GM23248 (cell line): ENCODE measurements at regions not wholly inside any gene's neighbourhood (a gene's known extent, or its start where the extent isn't known, plus 50 kb on each side); places are given as distances from the start of the nearest gene placed in this dataset.

ENCODE experiments used
- DNase-seq: peaks from one replicate; pipeline ENCODE4 v3.0.0-alpha.2; 2015
- H2AFZ ChIP-seq: fragments of 200-600 bp; sonication (generic); 2 replicates; pipeline ENCODE4 v1.6.1; 2016; ENCODE audit warnings: antibody characterized with exemption
- H3F3A ChIP-seq: fragments of 200-600 bp; sonication (generic); 2 replicates; pipeline ENCODE4 v1.6.1; 2016; ENCODE audit warnings: mild to moderate bottlenecking, antibody characterized with exemption, mixed run types; ENCODE audit not compliant: insufficient read depth
- H3K27ac ChIP-seq: fragments of 200-600 bp; sonication (generic); 2 replicates; pipeline ENCODE4 v1.5.1; 2016; ENCODE audit warnings: mild to moderate bottlenecking
- H3K27me3 ChIP-seq: fragments of 200-600 bp; sonication (generic); replicated peaks from 2 replicates; pipeline ENCODE4 v1.6.1; 2016; ENCODE audit warnings: mild to moderate bottlenecking; ENCODE audit not compliant: insufficient read depth
- H3K36me3 ChIP-seq: fragments of 200-600 bp; sonication (generic); 2 replicates; pipeline ENCODE4 v1.6.1; 2016; ENCODE audit warnings: low read depth, mild to moderate bottlenecking
- H3K4me1 ChIP-seq: fragments of 200-600 bp; sonication (generic); 2 replicates; pipeline ENCODE4 v1.6.1; 2016; ENCODE audit warnings: mild to moderate bottlenecking; ENCODE audit not compliant: insufficient read depth
- H3K4me2 ChIP-seq: fragments of 200-600 bp; sonication (generic); one replicate; pipeline ENCODE4 v1.6.1; 2016; ENCODE audit warnings: mild to moderate bottlenecking; ENCODE audit not compliant: unreplicated experiment
- H3K4me3 ChIP-seq: fragments of 200-600 bp; sonication (generic); 2 replicates; pipeline ENCODE4 v1.5.1; 2016; ENCODE audit warnings: mild to moderate bottlenecking
- H3K79me2 ChIP-seq: fragments of 200-600 bp; sonication (generic); 2 replicates; pipeline ENCODE4 v1.6.1; 2016; ENCODE audit warnings: mild to moderate bottlenecking; ENCODE audit not compliant: insufficient read depth
- H3K9ac ChIP-seq: fragments of 200-600 bp; sonication (generic); 2 replicates; pipeline ENCODE4 v1.6.1; 2016; ENCODE audit warnings: mild to moderate bottlenecking
- H3K9me2 ChIP-seq: fragments of 200-600 bp; sonication (generic); 2 replicates; pipeline ENCODE4 v1.6.1; 2016; ENCODE audit warnings: mixed run types, mild to moderate bottlenecking, moderate library complexity; ENCODE audit not compliant: insufficient read depth
- H3K9me3 ChIP-seq: fragments of 200-600 bp; sonication (generic); one replicate; pipeline ENCODE4 v1.6.1; 2017; ENCODE audit warnings: low read depth
- H4K20me1 ChIP-seq: fragments of 200-600 bp; sonication (generic); 2 replicates; pipeline ENCODE4 v1.6.0; 2016; ENCODE audit not compliant: insufficient read depth
- EZH2 ChIP-seq: fragments of 200-600 bp; sonication (generic); IDR thresholded peaks from 2 replicates; pipeline ENCODE4 v1.6.1; 2018; ENCODE audit warnings: antibody characterized with exemption, mild to moderate bottlenecking; ENCODE audit not compliant: insufficient read depth, poor library complexity, severe bottlenecking
- EZH2phosphoT487 ChIP-seq: fragments of 200-600 bp; sonication (generic); IDR thresholded peaks from 2 replicates; pipeline ENCODE4 v1.6.1; 2018; ENCODE audit warnings: antibody characterized with exemption, moderate library complexity, mild to moderate bottlenecking, low read depth; ENCODE audit not compliant: insufficient read depth
- WGBS, 2 experiments: methylation state at CpG; one replicate each; pipeline ENCODE4 v1.1.6; 2015 to 2017; ENCODE audit warnings: low lambda C conversion rate in 2 of 2, low coverage in 1 of 2; ENCODE audit errors: missing lambda C conversion rate in 2 of 2; 5-methylcytosine and 5-hydroxymethylcytosine counted together
- in situ Hi-C: fragments of 300-500 bp; cut with MboI; formaldehyde crosslinking; loops from 2 replicates; pipeline ENCODE4 v1.15.0; 2020

GRCh38 chr7:50205011-50205410, 99.5 kb upstream of the IKZF1 start:
- H3K9me3 ChIP-seq, result no peaks in the 10 kb centered on the region
- no peaks in the 10 kb centered on the region for H3K79me2 ChIP-seq
- H3K9ac ChIP-seq, result no peak overlapping the region
- WGBS, 2 experiments, result 28 to 31% methylated on average over 7 of the region's 7 CpGs
- H3K27me3 ChIP-seq, result peaks cover 8% of the 10 kb centered on the region
- H3K4me3 ChIP-seq, result no peak overlapping the region
- in situ Hi-C loops, result loop anchor here (10.0 kb wide), 1 partner anchor 210 kb away; no protein-coding TSS in a partner anchor
- no peaks in the 10 kb centered on the region for H3F3A ChIP-seq
- H3K36me3 ChIP-seq, result no peaks in the 10 kb centered on the region
- no peak overlapping the region for H2AFZ ChIP-seq
- no peaks in the 10 kb centered on the region for H4K20me1 ChIP-seq
- DNase-seq, result no peak
- no peak for TF ChIP-seq EZH2
- no peak for TF ChIP-seq EZH2phosphoT487
- H3K4me1 ChIP-seq, result no peaks in the 10 kb centered on the region
- H3K27ac ChIP-seq, result no peak overlapping the region
- H3K9me2 ChIP-seq, result no peaks in the 10 kb centered on the region
- no peak overlapping the region for H3K4me2 ChIP-seq

- no peaks in the 10 kb centered on the region for H3K4me1 ChIP-seq
- H3K79me2 ChIP-seq, result no peaks in the 10 kb centered on the region
- H3K9me2 ChIP-seq, result no peaks in the 10 kb centered on the region
- no peaks in the 10 kb centered on the region for H3K9me3 ChIP-seq
- H4K20me1 ChIP-seq, result no peaks in the 10 kb centered on the region
- no peak overlapping the region for H3K27ac ChIP-seq
- H3K36me3 ChIP-seq, result no peaks in the 10 kb centered on the region
- H3K9ac ChIP-seq, result no peak overlapping the region
- no peaks in the 10 kb centered on the region for H3F3A ChIP-seq
- H3K27me3 ChIP-seq, result peaks cover 8% of the 10 kb centered on the region
- TF ChIP-seq EZH2 (no peak), EZH2phosphoT487 (no peak)
- in situ Hi-C loops, result loop anchor here (10.0 kb wide), 1 partner anchor 210 kb away; no protein-coding TSS in a partner anchor
- no peak overlapping the region for H2AFZ ChIP-seq
- DNase-seq, result no peak
- 15 to 20% methylated on average over 5 of the region's 5 CpGs for WGBS, 2 experiments
- no peak overlapping the region for H3K4me3 ChIP-seq
- H3K4me2 ChIP-seq, result no peak overlapping the region
These were observed 99.9 kb upstream of the IKZF1 start for GRCh38 chr7:50204581-50204980.

DNA sequence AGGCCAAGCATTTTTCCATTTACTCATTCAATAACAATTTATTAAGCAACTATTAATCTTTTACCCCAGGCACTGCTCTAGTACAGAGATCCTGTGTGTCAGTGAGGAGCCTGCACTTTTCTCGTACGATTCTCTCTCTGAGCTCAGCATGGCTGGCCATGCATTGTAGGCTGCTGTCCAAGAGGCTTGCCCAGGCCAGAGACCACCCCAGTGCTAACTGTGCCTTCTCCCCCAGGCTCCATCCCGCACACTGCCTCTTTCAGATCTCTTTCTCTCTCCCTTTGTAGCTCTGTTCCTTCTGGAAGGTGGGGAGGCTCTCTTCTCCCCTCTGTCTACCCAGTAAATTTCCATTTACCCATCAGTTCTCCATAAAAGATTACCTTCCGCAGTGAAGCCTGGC, 101.0 kb upstream of the IKZF1 start:
- no peaks in the 10 kb centered on the region for H3K79me2 ChIP-seq
- peaks cover 8% of the 10 kb centered on the region for H3K27me3 ChIP-seq
- H3K9me2 ChIP-seq, result no peaks in the 10 kb centered on the region
- no peak overlapping the region for H2AFZ ChIP-seq
- H3F3A ChIP-seq, result no peaks in the 10 kb centered on the region
- no peaks in the 10 kb centered on the region for H4K20me1 ChIP-seq
- no peaks in the 10 kb centered on the region for H3K36me3 ChIP-seq
- in situ Hi-C loops, result loop anchor here (10.0 kb wide), 1 partner anchor 211 kb away; no protein-coding TSS in a partner anchor
- no peak overlapping the region for H3K27ac ChIP-seq
- H3K4me3 ChIP-seq, result no peak overlapping the region
- TF ChIP-seq EZH2 (no peak), EZH2phosphoT487 (no peak)
- no peak for DNase-seq
- WGBS, 2 experiments, result 36 to 39% methylated on average over 4 of the region's 4 CpGs
- H3K9ac ChIP-seq, result no peak overlapping the region
- H3K4me2 ChIP-seq, result no peak overlapping the region
- no peaks in the 10 kb centered on the region for H3K4me1 ChIP-seq
- no peaks in the 10 kb centered on the region for H3K9me3 ChIP-seq

DNA sequence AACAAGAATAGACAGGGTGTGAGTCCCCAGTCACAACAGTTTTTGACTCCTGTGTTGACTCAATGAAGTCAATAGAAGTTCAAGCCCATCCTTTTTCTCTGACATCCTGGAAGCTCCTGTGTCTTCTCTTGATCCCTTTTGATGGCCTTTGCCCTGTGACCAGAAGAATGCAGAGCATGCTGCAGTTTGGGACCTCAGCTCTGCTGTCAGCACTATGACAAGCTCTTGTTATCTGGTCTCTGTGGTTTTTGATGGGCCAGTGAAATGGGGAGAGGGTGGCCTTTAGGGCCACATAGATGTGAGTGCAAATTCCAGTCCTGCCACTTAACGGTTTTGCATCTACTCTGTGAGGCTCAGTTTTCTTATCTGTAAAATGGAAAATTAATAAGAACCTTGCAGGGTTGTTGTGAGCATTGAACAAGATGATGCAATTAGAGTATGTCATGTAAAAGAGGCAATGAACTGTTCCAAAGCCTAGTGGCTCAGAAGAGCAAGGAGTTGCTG, 102.4 kb upstream of the IKZF1 start:
- Histone ChIP-seq H3K9ac (no peak overlapping the region), H4K20me1 (no peaks in the 10 kb centered on the region), H3K4me1 (no peaks in the 10 kb centered on the region), H3K79me2 (no peaks in the 10 kb centered on the region), H2AFZ (no peak overlapping the region), H3K4me3 (no peak overlapping the region), H3K4me2 (no peak overlapping the region), H3K9me3 (no peaks in the 10 kb centered on the region), H3K9me2 (no peaks in the 10 kb centered on the region), H3F3A (no peaks in the 10 kb centered on the region), H3K27ac (no peak overlapping the region), H3K27me3 (peaks cover 8% of the 10 kb centered on the region), H3K36me3 (no peaks in the 10 kb centered on the region)
- no peak for DNase-seq
- in situ Hi-C loops, result loop anchor here (10.0 kb wide), 1 partner anchor 213 kb away; no protein-coding TSS in a partner anchor
- TF ChIP-seq EZH2 (no peak), EZH2phosphoT487 (no peak)
- WGBS, 2 experiments, result 0 to 7% methylated on average over 1 of the region's 1 CpG
